Right renal cortex interstitium (tissue), 3 donors: ENCODE measurements at regions not wholly inside any gene's neighbourhood (a gene's known extent, or its start where the extent isn't known, plus 50 kb on each side); places are given as distances from the start of the nearest gene placed in this dataset.
"Not testable (repeated sequence)": the region's sequence is repeated elsewhere in the genome, so short reads cannot be mapped to it uniquely, and the experiment has no call there.

ENCODE experiments used
- DNase-seq, 3 donors: peaks; one replicate each; pipeline ENCODE4 v3.0.0-alpha.2; 2013; ENCODE audit warnings: low read depth in 3 of 3, low spot score in 2 of 3

- no peak for DNase-seq
Measured at GRCh38 chr7:39758234-39758970, 135.0 kb downstream of the RALA start.

GRCh38 chr7:39761449-39761848 lies 138.1 kb downstream of the RALA start:
- DNase-seq = no peak

GRCh38 chr7:39762466-39762865 lies 139.1 kb downstream of the RALA start:
- not testable (repeated sequence) for DNase-seq

GRCh38 chr7:39762881-39763280 lies 139.5 kb downstream of the RALA start:
- DNase-seq = not testable (repeated sequence)

- DNase-seq = not testable (repeated sequence)
Measured at GRCh38 chr7:39765833-39766232, 142.5 kb downstream of the RALA start.

GRCh38 chr7:39768439-39768838 lies 145.1 kb downstream of the RALA start:
- DNase-seq = not testable (repeated sequence)

- not testable (repeated sequence) for DNase-seq
Measured at GRCh38 chr7:39774341-39774851, 151.0 kb downstream of the RALA start.

- DNase-seq = not testable (repeated sequence)
Measured at GRCh38 chr7:39781557-39781956, 158.2 kb downstream of the RALA start.

- not testable (repeated sequence) for DNase-seq
Measured at GRCh38 chr7:39786440-39786839, 163.1 kb downstream of the RALA start.

- DNase-seq = not testable (repeated sequence)
Measured at GRCh38 chr7:39791035-39791434, 159.0 kb upstream of the CDK13 start.

GRCh38 chr7:39791911-39792310 lies 158.1 kb upstream of the CDK13 start:
- DNase-seq = not testable (repeated sequence)

GRCh38 chr7:39793026-39793425 lies 157.0 kb upstream of the CDK13 start:
- DNase-seq = not testable (repeated sequence)

GRCh38 chr7:39793851-39794250 lies 156.2 kb upstream of the CDK13 start:
- DNase-seq = not testable (repeated sequence)

GRCh38 chr7:39796947-39797346 lies 153.1 kb upstream of the CDK13 start:
- not testable (repeated sequence) for DNase-seq

- DNase-seq = not testable (repeated sequence)
Measured at GRCh38 chr7:39798077-39798476, 152.0 kb upstream of the CDK13 start.

GRCh38 chr7:39808796-39809481 lies 141.1 kb upstream of the CDK13 start:
- DNase-seq = no peak

GRCh38 chr7:39810204-39810642 lies 139.8 kb upstream of the CDK13 start:
- DNase-seq = no peak

- no peak for DNase-seq
Measured at GRCh38 chr7:39810710-39811109, 139.3 kb upstream of the CDK13 start.

GRCh38 chr7:39811161-39811614 lies 138.9 kb upstream of the CDK13 start:
- peak in 2 of 3 donors; percentile 25 to 47 for DNase-seq

- DNase-seq = no peak
Measured at GRCh38 chr7:39816462-39817060, 133.5 kb upstream of the CDK13 start.

GRCh38 chr7:39819514-39819913 lies 130.5 kb upstream of the CDK13 start:
- DNase-seq = no peak
